ENCODE measurements at regions not wholly inside any gene's neighbourhood (a gene's known extent, or its start where the extent isn't known, plus 50 kb on each side); places are given as distances from the start of the nearest gene placed in this dataset.

DNA sequence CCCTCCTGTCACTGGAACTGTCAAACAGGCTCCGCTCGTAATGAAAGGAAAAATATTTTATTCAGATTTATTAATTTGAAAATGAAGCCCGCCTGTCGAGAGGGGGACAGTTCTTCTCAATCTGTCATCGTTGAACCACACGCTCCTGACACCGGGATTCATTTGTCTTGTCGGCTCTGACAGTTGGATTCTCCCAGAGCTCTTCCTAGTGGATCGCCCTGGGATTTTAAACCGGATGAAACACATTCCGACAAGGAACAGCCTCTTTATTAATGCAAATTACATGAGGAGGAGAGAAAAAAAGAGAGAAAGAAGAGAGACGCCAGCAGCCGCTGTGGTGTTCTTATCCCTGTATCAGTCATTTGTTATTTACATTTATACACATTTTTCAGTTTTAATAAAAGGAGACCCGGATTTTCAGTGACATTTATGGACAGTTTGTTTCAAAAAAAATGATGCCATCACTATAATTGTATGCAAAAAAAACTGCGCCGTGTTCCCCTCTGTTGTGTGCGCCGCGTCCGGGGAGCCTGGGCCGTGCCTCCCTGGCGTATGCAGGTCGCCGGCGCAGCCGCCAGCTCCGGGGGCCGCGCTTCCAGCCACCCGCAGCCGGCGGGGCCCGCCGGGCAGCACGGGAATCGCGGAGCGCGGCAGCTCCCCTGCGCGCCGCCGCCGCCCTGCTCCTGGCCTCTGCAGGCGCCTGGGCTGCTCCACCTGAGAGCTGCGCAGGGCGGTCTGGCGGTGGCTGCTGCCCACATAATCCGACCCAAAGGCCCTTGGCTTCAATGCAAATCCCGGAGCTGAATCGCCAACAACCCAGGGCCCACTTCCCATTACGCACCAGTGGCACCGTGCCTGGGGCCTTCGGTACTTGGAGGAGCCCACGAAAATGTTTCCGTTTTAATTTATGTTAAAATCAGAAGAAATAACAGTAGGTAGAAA lies 237.9 kb upstream of the PBX1 start:
- TF ChIP-seq TAF1 (IDR thresholded peaks at IDR 0.05; ENCODE audit: borderline replicate concordance, low read depth, low read length): no peak
- no peak for TF ChIP-seq POLR2AphosphoS5 (IDR thresholded peaks at IDR 0.05; ENCODE audit: low read depth, low read length)

All from GM12892 (cell line).